GM12878 (cell line): ENCODE measurements at regions not wholly inside any gene's neighbourhood (a gene's known extent, or its start where the extent isn't known, plus 50 kb on each side); places are given as distances from the start of the nearest gene placed in this dataset.

Experiments
- ATAC-seq: fragments of 200-7000 bp; cut with Tn5 transposase; 3 replicates; pipeline ENCODE4 v1.9.1; 2020; ENCODE audit warnings: mild to moderate bottlenecking, moderate library complexity
- BruUV-seq: library from RNA; stranded (reverse); fragments of 400-500 nt; replicated peaks from 2 replicates; lab custom pipeline; 2021; lab: Mats Ljungman, UMichigan
- CTCF ChIA-PET: fragments of 300-600 bp; sonication (Branson Sonifier 250); formaldehyde crosslinking; extraction: SDS; loops from one replicate; lab custom pipeline; 2021; ENCODE audit warnings: inconsistent platforms; lab: Yijun Ruan, JAX
- POLR2A ChIA-PET: fragments of 350-600 bp; formaldehyde crosslinking; extraction: SDS; loops from one replicate; lab custom pipeline; 2021; ENCODE audit warnings: inconsistent platforms; lab: Charles Lee
- RAD21 ChIA-PET: fragments of 300-600 bp; sonication (Branson Sonifier 250); formaldehyde crosslinking; loops from one replicate; lab custom pipeline; 2023; ENCODE audit warnings: antibody characterized with exemption; ENCODE audit not compliant: unreplicated experiment; lab: Charles Lee
- SMC1A ChIA-PET: fragments of 300-600 bp; sonication (Branson Sonifier 250); formaldehyde crosslinking; loops from one replicate; lab custom pipeline; 2023; ENCODE audit not compliant: unreplicated experiment, uncharacterized antibody; lab: Charles Lee
- DNase-seq: peaks from one replicate; pipeline ENCODE4 v3.0.0-alpha.2; 2011; ENCODE audit warnings: low read depth, low spot score
- FAIRE-seq: peaks from 3 replicates; lab custom pipeline; 2011; peaks lifted over from hg19 to GRCh38; lab: Jason Lieb, UNC
- H2AFZ ChIP-seq: 2 replicates; pipeline ENCODE4 v1.6.0; 2011; ENCODE audit warnings: low read depth, low read length, control low read depth; ENCODE audit not compliant: control insufficient read depth
- H3K27ac ChIP-seq: 2 replicates; pipeline ENCODE4 v1.5.1; 2011; ENCODE audit warnings: control low read depth; ENCODE audit not compliant: control insufficient read depth, insufficient read depth
- H3K27me3 ChIP-seq, 2 experiments: replicated peaks in 1 of 2; 2 replicates each; pipeline versions ENCODE4 v1.6.0 to v1.6.1; 2011; ENCODE audit warnings: low read length in 1 of 2; ENCODE audit not compliant: control insufficient read depth in 2 of 2, insufficient read depth in 2 of 2
- H3K36me3 ChIP-seq, 2 experiments: 2 replicates each; pipeline ENCODE4 v1.5.1; 2011; ENCODE audit warnings: low read length in 1 of 2; ENCODE audit not compliant: control insufficient read depth in 2 of 2, insufficient read depth in 2 of 2
- H3K4me1 ChIP-seq: 2 replicates; pipeline ENCODE4 v1.6.1; 2011; ENCODE audit warnings: mild to moderate bottlenecking, low read length, moderate library complexity, mixed read lengths; ENCODE audit not compliant: control insufficient read depth, insufficient read depth
- H3K4me2 ChIP-seq: 2 replicates; pipeline ENCODE4 v1.6.0; 2011; ENCODE audit warnings: control low read depth; ENCODE audit not compliant: control insufficient read depth, insufficient read depth
- H3K4me3 ChIP-seq: fragments of 200-600 bp; sonication (generic); 2 replicates; pipeline ENCODE4 v1.5.1; 2016
- H3K79me2 ChIP-seq: 2 replicates; pipeline ENCODE4 v1.6.0; 2011; ENCODE audit warnings: low read length; ENCODE audit not compliant: control insufficient read depth, insufficient read depth
- H3K9ac ChIP-seq: 2 replicates; pipeline ENCODE4 v1.8.0; 2011; ENCODE audit warnings: low read length, control low read depth, mixed read lengths; ENCODE audit not compliant: control insufficient read depth, insufficient read depth
- H3K9me3 ChIP-seq: replicated peaks from 3 replicates; pipeline ENCODE4 v1.5.1; 2011; ENCODE audit warnings: mild to moderate bottlenecking, low read length; ENCODE audit not compliant: control insufficient read depth, insufficient read depth
- H4K20me1 ChIP-seq: 2 replicates; pipeline ENCODE4 v1.6.0; 2011; ENCODE audit not compliant: control insufficient read depth, insufficient read depth
- BMI1 ChIP-seq: fragments of 450-650 bp; IDR thresholded peaks from 2 replicates; pipeline ENCODE4 v1.6.1; 2016; ENCODE audit warnings: mild to moderate bottlenecking, moderate library complexity, borderline replicate concordance
- BRCA1 ChIP-seq: IDR thresholded peaks from 2 replicates; pipeline ENCODE4 v1.6.1; 2011; ENCODE audit warnings: low read depth, low read length, improper control_type of control experiment
- EED ChIP-seq: sonication (generic); IDR thresholded peaks from 2 replicates; pipeline ENCODE4 v1.6.1; 2016; ENCODE audit warnings: antibody characterized with exemption, low read depth
- ESRRA ChIP-seq: IDR thresholded peaks from 2 replicates; pipeline ENCODE4 v1.6.1; 2012; ENCODE audit warnings: mild to moderate bottlenecking, low read length, improper control_type of control experiment
- HDAC2 ChIP-seq: fragments of 200-600 bp; sonication (generic); IDR thresholded peaks from 2 replicates; pipeline ENCODE4 v1.6.1; 2017
- IRF5 ChIP-seq: fragments of 450-650 bp; IDR thresholded peaks from 2 replicates; pipeline ENCODE4 v1.6.1; 2017; ENCODE audit warnings: borderline replicate concordance
- MEF2A ChIP-seq: IDR thresholded peaks from 2 replicates; pipeline ENCODE4 v1.6.1; 2011; ENCODE audit warnings: low read depth, mild to moderate bottlenecking, low read length, moderate library complexity; ENCODE audit not compliant: insufficient read depth
- MLLT1 ChIP-seq: fragments of 450-650 bp; IDR thresholded peaks from 2 replicates; pipeline ENCODE4 v1.6.1; 2016; ENCODE audit warnings: mild to moderate bottlenecking
- NR2C2 ChIP-seq: IDR thresholded peaks from 2 replicates; pipeline ENCODE4 v1.6.1; 2011; ENCODE audit warnings: borderline replicate concordance, low read depth; ENCODE audit not compliant: control insufficient read depth, insufficient read length
- NRF1 ChIP-seq: conservative IDR thresholded peaks from 2 replicates; pipeline ENCODE4 v1.6.1; 2011; ENCODE audit warnings: mild to moderate bottlenecking, low read depth, low read length, improper control_type of control experiment
- POLR2AphosphoS2 ChIP-seq: IDR thresholded peaks from 2 replicates; pipeline ENCODE4 v1.6.1; 2011; ENCODE audit warnings: low read depth, mild to moderate bottlenecking, low read length, improper control_type of control experiment, moderate library complexity
- RAD51 ChIP-seq: fragments of 450-650 bp; IDR thresholded peaks from 2 replicates; pipeline ENCODE4 v1.6.1; 2016; ENCODE audit warnings: moderate library complexity, mild to moderate bottlenecking, inconsistent platforms
- SMAD1 ChIP-seq: fragments of 450-650 bp; IDR thresholded peaks from 2 replicates; pipeline ENCODE4 v1.6.1; 2018; ENCODE audit warnings: mild to moderate bottlenecking, low read depth; ENCODE audit not compliant: partially characterized antibody
- SMAD5 ChIP-seq: IDR thresholded peaks from 2 replicates; pipeline ENCODE4 v1.6.1; 2016; ENCODE audit warnings: antibody characterized with exemption, low read depth
- ZNF217 ChIP-seq: fragments of 450-650 bp; IDR thresholded peaks from 2 replicates; pipeline ENCODE4 v1.6.1; 2017; ENCODE audit warnings: antibody characterized with exemption, mild to moderate bottlenecking
- WGBS: methylation state at CpG from one replicate; pipeline ENCODE4 v1.1.6; 2016; ENCODE audit warnings: low lambda C conversion rate; ENCODE audit not compliant: insufficient replicate concordance, insufficient coverage; ENCODE audit errors: missing lambda C conversion rate; 5-methylcytosine and 5-hydroxymethylcytosine counted together
- in situ Hi-C: fragments of 300-500 bp; cut with MboI; formaldehyde crosslinking; loops from 9 replicates; pipeline ENCODE4 v1.14.3; 2018; ENCODE audit warnings: mixed read lengths
- intact Hi-C: fragments of 100-400 bp; cut with micrococcal nuclease; formaldehyde crosslinking; loops from one replicate; pipeline ENCODE4 v1.14.2; 2022; ENCODE audit not compliant: unreplicated experiment
- TF ChIP-seq, protein P1 (sequence below): fragments of 450-650 bp; formaldehyde crosslinking; IDR thresholded peaks from 2 replicates; pipeline ENCODE4 v1.4.0; 2020; ENCODE audit warnings: mild to moderate bottlenecking, moderate library complexity
- TF ChIP-seq, protein P2 (sequence below): fragments of 450-650 bp; IDR thresholded peaks from 2 replicates; pipeline ENCODE4 v1.6.1; 2016; ENCODE audit warnings: mild to moderate bottlenecking

GRCh38 chr6:12418946-12419345, 128.8 kb downstream of the EDN1 start (continued):
- no peak for TF ChIP-seq NRF1
- TF ChIP-seq EED: no peak
- TF ChIP-seq IRF5: no peak
- TF ChIP-seq BMI1: no peak
- TF ChIP-seq SMAD5: no peak
- TF ChIP-seq, protein P1, sequence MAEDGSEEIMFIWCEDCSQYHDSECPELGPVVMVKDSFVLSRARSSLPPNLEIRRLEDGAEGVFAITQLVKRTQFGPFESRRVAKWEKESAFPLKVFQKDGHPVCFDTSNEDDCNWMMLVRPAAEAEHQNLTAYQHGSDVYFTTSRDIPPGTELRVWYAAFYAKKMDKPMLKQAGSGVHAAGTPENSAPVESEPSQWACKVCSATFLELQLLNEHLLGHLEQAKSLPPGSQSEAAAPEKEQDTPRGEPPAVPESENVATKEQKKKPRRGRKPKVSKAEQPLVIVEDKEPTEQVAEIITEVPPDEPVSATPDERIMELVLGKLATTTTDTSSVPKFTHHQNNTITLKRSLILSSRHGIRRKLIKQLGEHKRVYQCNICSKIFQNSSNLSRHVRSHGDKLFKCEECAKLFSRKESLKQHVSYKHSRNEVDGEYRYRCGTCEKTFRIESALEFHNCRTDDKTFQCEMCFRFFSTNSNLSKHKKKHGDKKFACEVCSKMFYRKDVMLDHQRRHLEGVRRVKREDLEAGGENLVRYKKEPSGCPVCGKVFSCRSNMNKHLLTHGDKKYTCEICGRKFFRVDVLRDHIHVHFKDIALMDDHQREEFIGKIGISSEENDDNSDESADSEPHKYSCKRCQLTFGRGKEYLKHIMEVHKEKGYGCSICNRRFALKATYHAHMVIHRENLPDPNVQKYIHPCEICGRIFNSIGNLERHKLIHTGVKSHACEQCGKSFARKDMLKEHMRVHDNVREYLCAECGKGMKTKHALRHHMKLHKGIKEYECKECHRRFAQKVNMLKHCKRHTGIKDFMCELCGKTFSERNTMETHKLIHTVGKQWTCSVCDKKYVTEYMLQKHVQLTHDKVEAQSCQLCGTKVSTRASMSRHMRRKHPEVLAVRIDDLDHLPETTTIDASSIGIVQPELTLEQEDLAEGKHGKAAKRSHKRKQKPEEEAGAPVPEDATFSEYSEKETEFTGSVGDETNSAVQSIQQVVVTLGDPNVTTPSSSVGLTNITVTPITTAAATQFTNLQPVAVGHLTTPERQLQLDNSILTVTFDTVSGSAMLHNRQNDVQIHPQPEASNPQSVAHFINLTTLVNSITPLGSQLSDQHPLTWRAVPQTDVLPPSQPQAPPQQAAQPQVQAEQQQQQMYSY: no peak

DNA sequence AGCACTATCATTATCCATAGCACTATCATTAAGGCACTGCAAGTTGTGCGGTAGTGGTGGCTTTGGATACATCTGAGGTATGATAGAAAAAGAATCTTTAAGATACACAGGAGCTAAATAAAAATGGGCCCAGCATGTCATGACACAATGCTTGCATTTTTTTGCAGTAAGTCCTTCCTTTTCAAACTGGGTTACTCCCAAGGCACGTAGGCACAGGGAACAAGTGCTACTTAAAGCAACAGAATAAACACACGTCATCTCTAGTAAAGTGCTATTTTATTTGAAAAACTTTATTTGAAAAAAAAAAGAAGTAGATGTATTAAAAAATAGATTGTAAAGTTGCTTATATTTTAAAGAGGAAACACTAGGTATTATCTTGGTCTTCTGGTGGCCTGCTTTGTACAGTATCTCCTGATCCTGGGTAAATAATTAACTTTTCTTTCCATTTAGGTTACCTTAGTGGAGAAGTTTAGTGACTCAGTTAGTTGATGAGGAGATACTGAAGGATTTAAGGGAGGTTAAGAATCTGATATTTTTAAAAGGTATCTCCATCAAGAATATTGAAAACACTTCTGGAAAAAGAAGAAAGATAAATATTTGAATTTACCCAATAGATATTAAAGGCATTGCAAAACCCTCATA, 129.6 kb downstream of the EDN1 start:
- H3K4me2 ChIP-seq: no peak overlapping the region
- WGBS: 24% methylated on average over 3 of the region's 3 CpGs
- POLR2A ChIA-PET: interaction anchor here (0.6 kb wide), 1 partner anchor 121 kb away, joined by 3 read pairs; no protein-coding TSS in a partner anchor
- H4K20me1 ChIP-seq: no peaks in the 10 kb centered on the region
- no peaks in the 10 kb centered on the region for H3K36me3 ChIP-seq
- no peak overlapping the region for H3K4me3 ChIP-seq
- no peaks in the 10 kb centered on the region for H3K79me2 ChIP-seq
- no TSS peak for BruUV-seq
- in situ Hi-C loops (no loop called here), intact Hi-C loops (no loop called here)
- H3K27me3 ChIP-seq: no peaks in the 10 kb centered on the region
- H3K27ac ChIP-seq: no peak overlapping the region
- H2AFZ ChIP-seq: no peak overlapping the region
- no peak for FAIRE-seq
- CTCF ChIA-PET: interaction anchor here (0.9 kb wide), 1 partner anchor 17 kb away, joined by 3 read pairs; no protein-coding TSS in a partner anchor
- no peak for ATAC-seq
- no peak overlapping the region for H3K9ac ChIP-seq
- SMC1A ChIA-PET: interaction anchor here (0.6 to 1.1 kb wide), 4 partner anchors 12 to 183 kb away, joined by 3 read pairs; no protein-coding TSS in a partner anchor
- H3K9me3 ChIP-seq: no peaks in the 10 kb centered on the region; the same call in 2 of the 3 replicates
- RAD21 ChIA-PET: interaction anchor here (0.6 kb wide), 1 partner anchor 152 kb away, joined by 3 read pairs; no protein-coding TSS in a partner anchor
- H3K4me1 ChIP-seq: no peaks in the 10 kb centered on the region
- DNase-seq: no peak
- TF ChIP-seq POLR2AphosphoS2 (no peak), SMAD1 (no peak), MLLT1 (no peak), RAD51 (no peak), ESRRA (no peak), BRCA1 (no peak), NR2C2 (no peak), ZNF217 (no peak), HDAC2 (no peak), MEF2A (no peak)
- TF ChIP-seq, protein P2, sequence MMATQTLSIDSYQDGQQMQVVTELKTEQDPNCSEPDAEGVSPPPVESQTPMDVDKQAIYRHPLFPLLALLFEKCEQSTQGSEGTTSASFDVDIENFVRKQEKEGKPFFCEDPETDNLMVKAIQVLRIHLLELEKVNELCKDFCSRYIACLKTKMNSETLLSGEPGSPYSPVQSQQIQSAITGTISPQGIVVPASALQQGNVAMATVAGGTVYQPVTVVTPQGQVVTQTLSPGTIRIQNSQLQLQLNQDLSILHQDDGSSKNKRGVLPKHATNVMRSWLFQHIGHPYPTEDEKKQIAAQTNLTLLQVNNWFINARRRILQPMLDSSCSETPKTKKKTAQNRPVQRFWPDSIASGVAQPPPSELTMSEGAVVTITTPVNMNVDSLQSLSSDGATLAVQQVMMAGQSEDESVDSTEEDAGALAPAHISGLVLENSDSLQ: no peak
